HG03196 (cell line): ENCODE measurements at regions not wholly inside any gene's neighbourhood (a gene's known extent, or its start where the extent isn't known, plus 50 kb on each side); places are given as distances from the start of the nearest gene placed in this dataset.
A peak's percentile ranks its signal among the peaks of the same experiment; 100 is the strongest.
"Not testable (repeated sequence)": the region's sequence is repeated elsewhere in the genome, so short reads cannot be mapped to it uniquely, and the experiment has no call there.

Source experiments
- ATAC-seq: cut with Tn5 transposase; IDR thresholded peaks from one replicate; pipeline ENCODE4 v1.9.1; 2021; ENCODE audit not compliant: unreplicated experiment

GRCh38 chr10:130261306-130261705, 125.1 kb downstream of the GLRX3 start:
- ATAC-seq = no peak

GRCh38 chr10:130261766-130262165, 125.6 kb downstream of the GLRX3 start:
- no peak for ATAC-seq

GRCh38 chr10:130263289-130263688, 127.1 kb downstream of the GLRX3 start:
- no peak for ATAC-seq

- no peak for ATAC-seq
These were observed 129.4 kb downstream of the GLRX3 start for GRCh38 chr10:130265542-130265941.

GRCh38 chr10:130282492-130283218, 146.5 kb downstream of the GLRX3 start:
- ATAC-seq = no peak

GRCh38 chr10:130283219-130283545, 147.0 kb downstream of the GLRX3 start:
- ATAC-seq = no peak

- not testable (repeated sequence) for ATAC-seq
These were observed 159.6 kb downstream of the GLRX3 start for GRCh38 chr10:130295761-130296160.

GRCh38 chr10:130300608-130301020, 164.4 kb downstream of the GLRX3 start:
- ATAC-seq = peak; percentile 46

GRCh38 chr10:130301021-130301892, 165.1 kb downstream of the GLRX3 start:
- ATAC-seq = peak; percentile 61

- ATAC-seq = no peak
These were observed 190.8 kb downstream of the GLRX3 start for GRCh38 chr10:130326954-130327353.

- no peak for ATAC-seq
These were observed 193.6 kb downstream of the GLRX3 start for GRCh38 chr10:130329792-130330191.

- ATAC-seq = no peak
These were observed 197.0 kb downstream of the GLRX3 start for GRCh38 chr10:130333185-130333584.

GRCh38 chr10:130335336-130335735, 199.1 kb downstream of the GLRX3 start:
- no peak for ATAC-seq

- no peak for ATAC-seq
These were observed 200.6 kb downstream of the GLRX3 start for GRCh38 chr10:130336617-130337304.

- ATAC-seq = no peak
These were observed 201.1 kb downstream of the GLRX3 start for GRCh38 chr10:130337305-130337640.

- no peak for ATAC-seq
These were observed 201.8 kb downstream of the GLRX3 start for GRCh38 chr10:130337696-130338635.

GRCh38 chr10:130338636-130339024, 202.4 kb downstream of the GLRX3 start:
- no peak for ATAC-seq

- no peak for ATAC-seq
These were observed 202.9 kb downstream of the GLRX3 start for GRCh38 chr10:130339091-130339490.

- no peak for ATAC-seq
These were observed 203.7 kb downstream of the GLRX3 start for GRCh38 chr10:130339911-130340310.

GRCh38 chr10:130340816-130341215, 204.6 kb downstream of the GLRX3 start:
- ATAC-seq = no peak

GRCh38 chr10:130341356-130341755, 205.2 kb downstream of the GLRX3 start:
- no peak for ATAC-seq
